Adrenal gland (tissue), 9 donors: ENCODE measurements at regions not wholly inside any gene's neighbourhood (a gene's known extent, or its start where the extent isn't known, plus 50 kb on each side); places are given as distances from the start of the nearest gene placed in this dataset.
"Not testable (repeated sequence)": the region's sequence is repeated elsewhere in the genome, so short reads cannot be mapped to it uniquely, and the experiment has no call there.

Experiments used
- DNase-seq, 7 donors: peaks; one replicate each; pipeline ENCODE4 v3.0.0-alpha.2; 2019 to 2020
- H3K27ac ChIP-seq, 5 donors: fragments of 200-600 bp; sonication (generic) in 4 of 5; 1 replicate in 3 of 5; 2 replicates in 2 of 5; pipeline versions ENCODE4 v1.5.1 to v1.8.0; 2016 to 2020; ENCODE audit warnings: mild to moderate bottlenecking in 1 of 5
- H3K27me3 ChIP-seq: fragments of 200-600 bp; 2 replicates; pipeline ENCODE4 v1.8.0; 2021
- H3K36me3 ChIP-seq, 2 donors: fragments of 200-600 bp; replicated peaks in 1 of 2; 1 replicate in 1 of 2; 2 replicates in 1 of 2; pipeline versions ENCODE4 v1.5.1 to v1.8.0; 2018 to 2022
- H3K4me1 ChIP-seq, 2 donors: fragments of 200-600 bp; replicated peaks in 1 of 2; 1 replicate in 1 of 2; 2 replicates in 1 of 2; pipeline versions ENCODE4 v1.5.1 to v1.8.0; 2018 to 2021
- H3K4me3 ChIP-seq, 4 donors: fragments of 200-600 bp; sonication (generic) in 3 of 4; one replicate each; pipeline ENCODE4 v1.5.1; 2016 to 2018
- H3K9me3 ChIP-seq, 3 donors: fragments of 200-600 bp; sonication (generic) in 1 of 3; replicated peaks in 1 of 3; 1 replicate in 2 of 3; 2 replicates in 1 of 3; pipeline versions ENCODE4 v1.5.1 to v1.8.0; 2016 to 2021
- CTCF ChIP-seq, 6 experiments: fragments of 450-650 bp in 4 of 6; fragments of 200-600 bp in 2 of 6; sonication (generic) in 1 of 6; IDR thresholded peaks; 1 replicate in 5 of 6; 2 replicates in 1 of 6; pipeline versions ENCODE4 v1.5.1 to v1.8.0; 2016 to 2021; ENCODE audit warnings: antibody characterized with exemption in 6 of 6, mild to moderate bottlenecking in 2 of 6, moderate library complexity in 1 of 6
- POLR2A ChIP-seq, 2 donors: fragments of 450-650 bp; IDR thresholded peaks; one replicate each; pipeline ENCODE4 v1.6.1; 2017; ENCODE audit warnings: antibody characterized with exemption in 2 of 2, mild to moderate bottlenecking in 2 of 2, moderate library complexity in 1 of 2
- WGBS, 4 donors: extraction: QIAGEN DNeasy Blood & Tissue Kit in 2 of 4; methylation state at CpG; one replicate each; pipeline versions ENCODE4 v1.1.5 to v1.1.7; 2013 to 2017; 5-methylcytosine and 5-hydroxymethylcytosine counted together
- intact Hi-C, 2 donors: fragments of 100-400 bp; cut with DNase I; formaldehyde crosslinking; loops; one replicate each; pipeline versions ENCODE4 v1.14.1 to v1.15.0; 2022 to 2023
- donor health status: healthy with polysubstance abuse.
- donor health status: Bipolar disorder and iron deficiency.
- donor health status: DM: yes; HTN: yes; CAD: no.
- donor health status: DM: no; HTN: no; CAD: no.
- donor health status: DM: no; HTN: no; CAD: no.

- H3K36me3 ChIP-seq = no peaks in the 10 kb centered on the region
- H3K27ac ChIP-seq = no peak overlapping the region
- no peak overlapping the region for H3K4me3 ChIP-seq
- no peaks in the 10 kb centered on the region for H3K4me1 ChIP-seq
- 100% methylated on average over 1 of the region's 1 CpG; no CpG with 5 or more reads in 1 of the 4 donors for WGBS, 4 donors
- intact Hi-C loops = no loop called here
- H3K9me3 ChIP-seq = peaks cover 0 to 9% (median 0%) of the 10 kb centered on the region in 3 donors
- no peak for TF ChIP-seq CTCF (IDR thresholded peaks at IDR 0.05)
- no peak for TF ChIP-seq POLR2A (IDR thresholded peaks at IDR 0.05)
- DNase-seq = no peak
- no peaks in the 10 kb centered on the region for H3K27me3 ChIP-seq
These were observed 405.0 kb downstream of the UTRN start for GRCh38 chr6:144690133-144690532.

GRCh38 chr6:144690666-144691065 lies 405.5 kb downstream of the UTRN start:
- Histone ChIP-seq H3K27ac (no peak overlapping the region), H3K4me1 (no peaks in the 10 kb centered on the region), H3K9me3 (peaks cover 0 to 9% (median 0%) of the 10 kb centered on the region in 3 donors), H3K4me3 (no peak overlapping the region), H3K36me3 (no peaks in the 10 kb centered on the region), H3K27me3 (no peaks in the 10 kb centered on the region)
- TF ChIP-seq CTCF (IDR thresholded peaks at IDR 0.05) (no peak), POLR2A (IDR thresholded peaks at IDR 0.05) (no peak)
- intact Hi-C loops = no loop called here
- DNase-seq = no peak
- 95 to 96% (median 96%) methylated on average over 4 of the region's 4 CpGs for WGBS, 4 donors

- H3K4me3 ChIP-seq, H3K27me3 ChIP-seq, H3K9me3 ChIP-seq, H3K27ac ChIP-seq, H3K36me3 ChIP-seq, DNase-seq, intact Hi-C loops: not testable (repeated sequence)
- H3K4me1 ChIP-seq = peaks cover 0 to 12% of the 10 kb centered on the region in 2 donors
- WGBS, 4 donors = 93 to 100% (median 98%) methylated on average over 1 of the region's 1 CpG
These were observed 406.9 kb downstream of the UTRN start for GRCh38 chr6:144692050-144692449.

GRCh38 chr6:144695858-144696533 lies 410.9 kb downstream of the UTRN start:
- intact Hi-C loops = no loop called here
- 78 to 91% (median 84%) methylated on average over 3 of the region's 3 CpGs for WGBS, 4 donors

More at GRCh38 chr6:144695858-144696533, 410.9 kb downstream of the UTRN start:
- no peaks in the 10 kb centered on the region for H3K9me3 ChIP-seq
- H3K4me1 ChIP-seq = peaks cover 0 to 21% of the 10 kb centered on the region in 2 donors
- no peak for DNase-seq
- H3K36me3 ChIP-seq = no peaks in the 10 kb centered on the region
- no peaks in the 10 kb centered on the region for H3K27me3 ChIP-seq
- no peak overlapping the region for H3K4me3 ChIP-seq
- no peak overlapping the region for H3K27ac ChIP-seq
- TF ChIP-seq CTCF (IDR thresholded peaks at IDR 0.05) (no peak), POLR2A (IDR thresholded peaks at IDR 0.05) (no peak)
